ENCODE measurements at regions not wholly inside any gene's neighbourhood (a gene's known extent, or its start where the extent isn't known, plus 50 kb on each side); places are given as distances from the start of the nearest gene placed in this dataset.

DNA sequence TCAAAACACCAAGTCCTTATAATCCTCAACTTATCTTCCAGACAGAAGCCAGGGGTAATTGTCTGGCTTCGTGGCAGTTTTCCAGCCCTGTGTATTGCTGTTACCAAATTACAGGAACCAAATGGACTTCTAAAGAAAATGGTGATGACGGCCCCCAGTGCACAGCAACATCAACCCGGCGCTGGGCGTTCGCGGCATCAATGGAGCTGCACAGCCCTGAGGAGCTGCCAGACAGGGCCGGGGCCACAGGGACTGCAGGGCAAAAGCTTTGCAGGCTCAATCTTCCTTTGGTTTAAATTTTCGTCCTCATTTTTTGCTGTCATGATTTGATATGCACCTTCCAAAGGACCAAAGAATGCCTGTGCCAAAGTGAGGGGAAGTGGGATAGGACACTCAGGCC, 292.5 kb downstream of the BRD1 start:
- H3K27me3 ChIP-seq (ENCODE audit: insufficient read depth in 3 of 3, low read length in 2 of 3): peaks cover 0 to 10% (median 0%) of the 10 kb centered on the region in 3 donors
- no peak for ATAC-seq
- H3K4me1 ChIP-seq: no peaks in the 10 kb centered on the region
- H3K27ac ChIP-seq: no peak overlapping the region
- no peak overlapping the region for H3K4me3 ChIP-seq
- no peaks in the 10 kb centered on the region for H3K36me3 ChIP-seq (ENCODE audit: insufficient read depth in 1 of 2, low read depth in 1 of 2)
- TF ChIP-seq, protein P1, sequence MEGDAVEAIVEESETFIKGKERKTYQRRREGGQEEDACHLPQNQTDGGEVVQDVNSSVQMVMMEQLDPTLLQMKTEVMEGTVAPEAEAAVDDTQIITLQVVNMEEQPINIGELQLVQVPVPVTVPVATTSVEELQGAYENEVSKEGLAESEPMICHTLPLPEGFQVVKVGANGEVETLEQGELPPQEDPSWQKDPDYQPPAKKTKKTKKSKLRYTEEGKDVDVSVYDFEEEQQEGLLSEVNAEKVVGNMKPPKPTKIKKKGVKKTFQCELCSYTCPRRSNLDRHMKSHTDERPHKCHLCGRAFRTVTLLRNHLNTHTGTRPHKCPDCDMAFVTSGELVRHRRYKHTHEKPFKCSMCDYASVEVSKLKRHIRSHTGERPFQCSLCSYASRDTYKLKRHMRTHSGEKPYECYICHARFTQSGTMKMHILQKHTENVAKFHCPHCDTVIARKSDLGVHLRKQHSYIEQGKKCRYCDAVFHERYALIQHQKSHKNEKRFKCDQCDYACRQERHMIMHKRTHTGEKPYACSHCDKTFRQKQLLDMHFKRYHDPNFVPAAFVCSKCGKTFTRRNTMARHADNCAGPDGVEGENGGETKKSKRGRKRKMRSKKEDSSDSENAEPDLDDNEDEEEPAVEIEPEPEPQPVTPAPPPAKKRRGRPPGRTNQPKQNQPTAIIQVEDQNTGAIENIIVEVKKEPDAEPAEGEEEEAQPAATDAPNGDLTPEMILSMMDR (IDR thresholded peaks at IDR 0.05): no peak
- DNase-seq: no peak
- H3K9me3 ChIP-seq: no peaks in the 10 kb centered on the region
- intact Hi-C loops (cut with DNase I): no loop called here
- WGBS, 3 donors: 91 to 97% (median 95%) methylated on average over 9 of the region's 9 CpGs

DNA sequence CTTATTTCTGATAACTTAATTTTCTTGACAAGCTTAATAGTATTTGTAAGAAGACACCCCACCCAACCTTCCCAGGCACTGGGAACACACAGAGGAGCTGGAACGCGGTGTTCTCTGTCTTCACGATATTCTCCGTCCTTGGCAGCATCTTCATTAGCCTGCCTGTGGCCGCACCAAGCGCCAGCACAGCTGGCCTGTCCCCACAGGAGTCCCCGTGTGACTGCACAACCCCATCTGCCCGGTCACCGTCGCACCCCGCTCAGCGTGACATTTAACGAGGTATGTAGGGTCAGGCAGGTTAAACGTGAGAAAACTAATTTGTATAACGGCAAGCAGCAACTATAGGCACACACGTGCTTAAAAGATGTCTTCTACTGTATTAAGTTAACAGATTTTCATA, 293.3 kb downstream of the BRD1 start:
- H3K27ac ChIP-seq: no peak overlapping the region
- DNase-seq (no peak), ATAC-seq (peak in 2 of 4 donors; percentile 40 to 65)
- no peaks in the 10 kb centered on the region for H3K36me3 ChIP-seq (ENCODE audit: insufficient read depth in 1 of 2, low read depth in 1 of 2)
- peaks cover 0 to 10% (median 0%) of the 10 kb centered on the region in 3 donors for H3K27me3 ChIP-seq (ENCODE audit: insufficient read depth in 3 of 3, low read length in 2 of 3)
- whole genome bisulfite sequencing, 3 donors: 22 to 29% (median 24%) methylated on average over 16 of the region's 16 CpGs
- H3K9me3 ChIP-seq: no peaks in the 10 kb centered on the region
- intact Hi-C loops (cut with DNase I): no loop called here
- TF ChIP-seq, protein P1 (IDR thresholded peaks at IDR 0.05): no peak
- no peak overlapping the region for H3K4me3 ChIP-seq
- no peaks in the 10 kb centered on the region for H3K4me1 ChIP-seq

DNA sequence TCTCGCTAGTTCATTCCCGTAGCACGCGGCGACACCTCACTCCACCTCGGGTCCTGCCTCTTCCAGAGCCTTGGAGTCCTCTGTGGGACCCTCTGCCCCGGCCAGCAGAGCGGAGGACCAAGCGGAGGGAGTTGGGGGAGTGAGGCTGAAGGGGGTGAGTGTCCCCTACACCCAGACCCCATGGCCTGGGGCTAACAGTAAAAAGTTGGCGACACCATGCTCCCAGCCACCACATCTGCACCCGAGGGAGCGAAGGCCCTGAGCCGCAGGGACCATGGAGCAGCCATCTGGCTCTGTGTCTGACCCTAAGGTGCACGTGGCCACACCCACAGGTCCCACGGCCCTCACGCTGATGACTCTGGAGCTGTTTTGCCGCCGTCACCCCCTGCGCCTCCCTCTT, 293.8 kb downstream of the BRD1 start:
- Histone ChIP-seq H3K27me3 (ENCODE audit: insufficient read depth in 3 of 3, low read length in 2 of 3) (peaks cover 0 to 10% (median 0%) of the 10 kb centered on the region in 3 donors), H3K36me3 (ENCODE audit: insufficient read depth in 1 of 2, low read depth in 1 of 2) (no peaks in the 10 kb centered on the region), H3K9me3 (no peaks in the 10 kb centered on the region), H3K27ac (no peak overlapping the region), H3K4me1 (no peaks in the 10 kb centered on the region), H3K4me3 (no peak overlapping the region)
- DNase-seq: no peak
- TF ChIP-seq, protein P1 (IDR thresholded peaks at IDR 0.05): no peak
- WGBS, 3 donors: 83 to 88% (median 86%) methylated on average over 19 of the region's 19 CpGs
- ATAC-seq: no peak
- intact Hi-C loops (cut with DNase I): no loop called here

DNA sequence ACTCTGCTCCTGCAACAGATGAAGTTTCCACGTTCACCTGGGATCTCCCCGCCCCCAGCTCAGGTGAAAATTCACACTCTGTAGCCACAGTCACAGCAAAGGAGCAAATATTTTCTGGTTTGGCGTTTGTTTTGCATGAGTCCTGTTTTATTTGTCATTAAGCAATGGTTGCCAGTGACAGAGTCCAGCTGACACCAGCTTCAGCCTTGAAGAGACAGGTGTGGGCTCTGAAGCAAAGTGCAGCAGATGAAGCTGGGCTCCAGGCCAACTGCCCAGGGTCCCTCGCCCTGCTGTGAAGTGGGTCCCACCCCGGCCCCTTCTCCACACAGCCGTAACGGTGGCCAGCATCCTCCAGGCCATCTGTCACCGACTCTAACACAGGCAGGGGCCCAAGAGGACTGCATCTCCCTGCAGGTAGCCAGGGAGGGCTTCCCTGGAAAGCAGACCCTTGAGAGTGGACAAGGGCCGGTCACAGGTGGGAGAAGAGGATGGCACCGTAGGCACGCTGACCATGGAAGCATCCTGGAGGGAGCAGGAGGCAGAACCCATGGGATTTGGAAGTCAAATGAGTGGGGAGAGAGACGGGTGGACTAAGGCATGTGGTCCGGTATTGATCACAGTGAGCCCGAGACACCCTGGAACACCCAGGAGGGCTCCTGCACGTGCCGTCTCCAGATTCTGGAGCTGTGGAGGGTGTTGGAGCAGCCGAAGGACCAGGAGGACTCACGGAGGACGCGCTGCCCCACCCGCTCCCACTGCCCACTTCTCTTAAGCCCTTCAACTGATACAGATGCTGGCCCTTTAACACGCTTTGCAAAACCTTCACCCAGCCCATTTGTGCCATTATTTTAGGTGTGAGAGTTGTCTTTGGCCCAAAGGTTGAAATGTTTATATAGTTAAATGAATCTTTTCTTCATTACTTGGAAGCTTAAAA, 294.5 kb downstream of the BRD1 start:
- ATAC-seq (no peak), DNase-seq (no peak)
- H3K4me1 ChIP-seq: no peaks in the 10 kb centered on the region
- no peak overlapping the region for H3K27ac ChIP-seq
- no peaks in the 10 kb centered on the region for H3K9me3 ChIP-seq
- no peak overlapping the region for H3K4me3 ChIP-seq
- intact Hi-C loops (cut with DNase I): no loop called here
- WGBS, 3 donors: 71 to 80% (median 72%) methylated on average over 22 of the region's 22 CpGs
- no peaks in the 10 kb centered on the region for H3K36me3 ChIP-seq (ENCODE audit: insufficient read depth in 1 of 2, low read depth in 1 of 2)
- H3K27me3 ChIP-seq (ENCODE audit: insufficient read depth in 3 of 3, low read length in 2 of 3): peaks cover 0 to 10% (median 0%) of the 10 kb centered on the region in 3 donors
- TF ChIP-seq, protein P1 (IDR thresholded peaks at IDR 0.05): no peak

All from psoas muscle (tissue), 7 donors.